ENCODE measurements at regions not wholly inside any gene's neighbourhood (a gene's known extent, or its start where the extent isn't known, plus 50 kb on each side); places are given as distances from the start of the nearest gene placed in this dataset.
"Not testable (repeated sequence)": the region's sequence is repeated elsewhere in the genome, so short reads cannot be mapped to it uniquely, and the experiment has no call there.

GRCh38 chr6:98308564-98308963 lies 525.8 kb upstream of the POU3F2 start:
- DNase-seq (ENCODE audit: low read depth, low spot score): no peak

- DNase-seq (ENCODE audit: low read depth, low spot score): no peak
Measured at GRCh38 chr6:98310443-98310842, 523.9 kb upstream of the POU3F2 start.

GRCh38 chr6:98323605-98324004 lies 510.8 kb upstream of the POU3F2 start:
- no peak for DNase-seq (ENCODE audit: low read depth, low spot score)

GRCh38 chr6:98324446-98324845 lies 509.9 kb upstream of the POU3F2 start:
- no peak for DNase-seq (ENCODE audit: low read depth, low spot score)

- no peak for DNase-seq (ENCODE audit: low read depth, low spot score)
Measured at GRCh38 chr6:98325366-98325765, 509.0 kb upstream of the POU3F2 start.

- no peak for DNase-seq (ENCODE audit: low read depth, low spot score)
Measured at GRCh38 chr6:98333273-98333672, 501.1 kb upstream of the POU3F2 start.

GRCh38 chr6:98335594-98335993 lies 498.8 kb upstream of the POU3F2 start:
- DNase-seq (ENCODE audit: low read depth, low spot score): no peak

GRCh38 chr6:98339506-98339905 lies 494.9 kb upstream of the POU3F2 start:
- no peak for DNase-seq (ENCODE audit: low read depth, low spot score)

GRCh38 chr6:98343004-98343403 lies 491.4 kb upstream of the POU3F2 start:
- DNase-seq (ENCODE audit: low read depth, low spot score): no peak

GRCh38 chr6:98343797-98344196 lies 490.6 kb upstream of the POU3F2 start:
- no peak for DNase-seq (ENCODE audit: low read depth, low spot score)

GRCh38 chr6:98352348-98352747 lies 482.0 kb upstream of the POU3F2 start:
- DNase-seq (ENCODE audit: low read depth, low spot score): no peak

GRCh38 chr6:98358173-98358572 lies 476.2 kb upstream of the POU3F2 start:
- no peak for DNase-seq (ENCODE audit: low read depth, low spot score)

GRCh38 chr6:98366371-98366770 lies 468.0 kb upstream of the POU3F2 start:
- no peak for DNase-seq (ENCODE audit: low read depth, low spot score)

- DNase-seq (ENCODE audit: low read depth, low spot score): no peak
Measured at GRCh38 chr6:98380589-98380988, 453.8 kb upstream of the POU3F2 start.

- DNase-seq (ENCODE audit: low read depth, low spot score): no peak
Measured at GRCh38 chr6:98382246-98382645, 452.1 kb upstream of the POU3F2 start.

- DNase-seq (ENCODE audit: low read depth, low spot score): no peak
Measured at GRCh38 chr6:98384334-98384733, 450.0 kb upstream of the POU3F2 start.

GRCh38 chr6:98384801-98385200 lies 449.6 kb upstream of the POU3F2 start:
- DNase-seq (ENCODE audit: low read depth, low spot score): no peak

GRCh38 chr6:98395610-98396166 lies 438.7 kb upstream of the POU3F2 start:
- no peak for DNase-seq (ENCODE audit: low read depth, low spot score)

- DNase-seq (ENCODE audit: low read depth, low spot score): no peak
Measured at GRCh38 chr6:98416027-98416426, 418.3 kb upstream of the POU3F2 start.

- not testable (repeated sequence) for DNase-seq (ENCODE audit: low read depth, low spot score)
Measured at GRCh38 chr6:98416497-98417158, 417.7 kb upstream of the POU3F2 start.

- no peak for DNase-seq (ENCODE audit: low read depth, low spot score)
Measured at GRCh38 chr6:98433325-98434056, 400.9 kb upstream of the POU3F2 start.

GRCh38 chr6:98443633-98444032 lies 390.7 kb upstream of the POU3F2 start:
- no peak for DNase-seq (ENCODE audit: low read depth, low spot score)

GRCh38 chr6:98452685-98453084 lies 381.7 kb upstream of the POU3F2 start:
- no peak for DNase-seq (ENCODE audit: low read depth, low spot score)

Measured in brain pericyte (primary cell).